Central memory CD8-positive, alpha-beta T cell (primary cell): ENCODE measurements at regions not wholly inside any gene's neighbourhood (a gene's known extent, or its start where the extent isn't known, plus 50 kb on each side); places are given as distances from the start of the nearest gene placed in this dataset.
"Not testable (repeated sequence)": the region's sequence is repeated elsewhere in the genome, so short reads cannot be mapped to it uniquely, and the experiment has no call there.

Source experiments
- ATAC-seq: fragments of 150-1000 bp; cut with Tn5 transposase; replicated peaks from 2 replicates; pipeline ENCODE4 v1.10.0; 2022; ENCODE audit warnings: mild to moderate bottlenecking, moderate FRiP score, moderate number of reproducible peaks; ENCODE audit not compliant: poor library complexity, severe bottlenecking; ENCODE audit errors: extremely low read depth
- DNase-seq, 2 donors: peaks; one replicate each; pipeline ENCODE4 v3.0.0; 2021; ENCODE audit warnings: low spot score in 2 of 2
- H3K27ac Mint-ChIP-seq: one replicate; pipeline ENCODE4 v1.8.0; 2022; ENCODE audit warnings: low read depth, mild to moderate bottlenecking, moderate library complexity, mixed read lengths
- H3K27me3 Mint-ChIP-seq: one replicate; pipeline ENCODE4 v1.8.0; 2022; ENCODE audit warnings: mixed read lengths
- H3K36me3 Mint-ChIP-seq: one replicate; pipeline ENCODE4 v1.8.0; 2022; ENCODE audit warnings: mild to moderate bottlenecking, moderate library complexity, mixed read lengths; ENCODE audit not compliant: insufficient read depth
- H3K4me1 Mint-ChIP-seq: one replicate; pipeline ENCODE4 v1.8.0; 2022; ENCODE audit warnings: mixed read lengths
- H3K4me3 Mint-ChIP-seq: one replicate; pipeline ENCODE4 v1.8.0; 2022; ENCODE audit warnings: mild to moderate bottlenecking, moderate library complexity, mixed read lengths
- H3K9me3 Mint-ChIP-seq: one replicate; pipeline ENCODE4 v1.8.0; 2022; ENCODE audit warnings: mixed read lengths

DNA sequence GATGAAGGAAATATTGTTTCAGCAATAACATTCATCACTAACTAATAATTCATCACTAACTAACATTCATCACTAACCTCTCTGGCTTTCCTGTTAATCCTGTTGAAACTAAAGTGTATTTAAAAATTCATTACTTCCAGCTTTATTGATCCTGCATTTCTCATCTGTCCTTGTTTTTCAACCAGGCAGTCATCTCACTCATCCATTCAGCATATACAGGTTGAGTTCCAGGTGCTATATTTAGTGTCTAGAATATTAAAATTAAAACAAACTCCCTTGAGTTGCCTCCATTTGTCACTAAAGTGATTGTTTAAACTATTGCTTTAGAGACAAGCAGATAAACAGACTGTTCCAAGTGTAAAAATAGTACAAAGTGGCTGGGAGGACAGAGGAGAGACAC lies 58.1 kb downstream of the ATXN7L3B start:
- ATAC-seq (no peak), DNase-seq (no peak)
- peaks cover 6% of the 10 kb centered on the region for H3K9me3 Mint-ChIP-seq
- H3K27me3 Mint-ChIP-seq: no peaks in the 10 kb centered on the region
- H3K4me3 Mint-ChIP-seq: no peak overlapping the region
- H3K36me3 Mint-ChIP-seq: no peaks in the 10 kb centered on the region
- no peak overlapping the region for H3K27ac Mint-ChIP-seq
- no peaks in the 10 kb centered on the region for H3K4me1 Mint-ChIP-seq

DNA sequence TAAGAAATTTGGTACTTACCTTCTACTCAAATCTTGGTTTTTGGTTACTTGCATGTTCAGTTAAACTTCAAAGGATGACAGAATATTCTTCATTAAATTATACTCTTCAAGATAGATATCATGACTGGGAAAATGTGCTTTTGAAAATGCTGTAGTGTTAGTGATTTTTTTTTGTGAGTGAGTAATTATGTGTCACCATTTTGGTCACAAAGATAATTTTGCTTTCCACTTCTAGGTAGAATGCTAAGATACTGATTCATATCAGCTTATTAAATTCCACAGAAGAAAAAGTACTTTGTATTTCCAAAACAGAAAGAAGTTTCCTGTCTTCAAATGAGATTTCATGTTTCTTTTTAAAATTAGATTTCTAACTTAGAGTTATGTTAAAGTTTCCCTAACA lies 61.2 kb downstream of the ATXN7L3B start:
- Mint-ChIP-seq H3K27me3 (no peaks in the 10 kb centered on the region), H3K4me1 (no peaks in the 10 kb centered on the region), H3K9me3 (peaks cover 6% of the 10 kb centered on the region), H3K4me3 (no peak overlapping the region), H3K27ac (no peak overlapping the region), H3K36me3 (no peaks in the 10 kb centered on the region)
- DNase-seq (no peak), ATAC-seq (no peak)

DNA sequence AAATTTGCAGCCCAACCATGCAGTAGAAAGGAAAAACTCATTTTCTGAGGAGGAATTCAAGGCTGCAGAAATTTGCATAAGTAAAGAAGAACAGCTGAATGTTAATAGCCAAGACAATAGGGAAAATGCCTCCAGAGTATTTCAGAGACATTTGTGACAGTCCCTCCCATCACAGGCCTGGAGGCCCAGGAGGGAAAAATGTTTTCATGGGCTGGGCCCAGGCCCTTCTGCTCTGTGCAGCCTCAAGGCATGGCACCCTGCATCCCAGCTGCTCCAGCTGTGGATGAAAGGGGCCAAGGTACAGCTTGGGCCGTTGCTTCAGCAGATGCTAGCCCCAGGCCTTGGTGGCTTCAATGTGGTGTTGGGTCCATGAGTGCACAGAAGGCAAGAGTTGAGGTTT lies 62.3 kb downstream of the ATXN7L3B start:
- Mint-ChIP-seq H3K9me3 (peaks cover 6% of the 10 kb centered on the region), H3K36me3 (no peaks in the 10 kb centered on the region)

DNA sequence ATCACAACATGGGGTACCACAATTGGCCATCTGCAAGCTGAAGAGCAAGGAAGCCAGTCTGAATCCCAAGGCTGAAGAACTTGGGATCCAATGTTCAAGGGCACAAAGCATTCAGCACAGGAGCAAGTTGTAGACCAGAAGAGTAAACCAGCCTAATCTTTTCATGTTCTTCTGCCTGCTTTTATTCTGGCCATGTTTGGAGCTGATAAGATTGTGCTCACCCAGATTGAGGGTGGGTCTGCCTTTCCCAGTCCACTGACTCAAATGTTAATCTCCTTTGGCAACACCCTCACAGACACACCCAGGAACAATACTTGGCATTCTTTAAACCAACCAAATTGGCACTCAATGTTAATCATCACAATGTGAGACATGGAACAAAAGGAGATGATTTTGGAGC lies 63.2 kb downstream of the ATXN7L3B start:
- not testable (repeated sequence) for H3K9me3 Mint-ChIP-seq, DNase-seq, H3K4me3 Mint-ChIP-seq, H3K4me1 Mint-ChIP-seq, ATAC-seq, H3K36me3 Mint-ChIP-seq, H3K27me3 Mint-ChIP-seq, H3K27ac Mint-ChIP-seq

More for the DNA sequence above, 62.3 kb downstream of the ATXN7L3B start:
- no peaks in the 10 kb centered on the region for H3K27me3 Mint-ChIP-seq
- H3K27ac Mint-ChIP-seq: no peak overlapping the region
- H3K4me1 Mint-ChIP-seq: no peaks in the 10 kb centered on the region
- H3K4me3 Mint-ChIP-seq: no peak overlapping the region
- DNase-seq (no peak), ATAC-seq (no peak)

DNA sequence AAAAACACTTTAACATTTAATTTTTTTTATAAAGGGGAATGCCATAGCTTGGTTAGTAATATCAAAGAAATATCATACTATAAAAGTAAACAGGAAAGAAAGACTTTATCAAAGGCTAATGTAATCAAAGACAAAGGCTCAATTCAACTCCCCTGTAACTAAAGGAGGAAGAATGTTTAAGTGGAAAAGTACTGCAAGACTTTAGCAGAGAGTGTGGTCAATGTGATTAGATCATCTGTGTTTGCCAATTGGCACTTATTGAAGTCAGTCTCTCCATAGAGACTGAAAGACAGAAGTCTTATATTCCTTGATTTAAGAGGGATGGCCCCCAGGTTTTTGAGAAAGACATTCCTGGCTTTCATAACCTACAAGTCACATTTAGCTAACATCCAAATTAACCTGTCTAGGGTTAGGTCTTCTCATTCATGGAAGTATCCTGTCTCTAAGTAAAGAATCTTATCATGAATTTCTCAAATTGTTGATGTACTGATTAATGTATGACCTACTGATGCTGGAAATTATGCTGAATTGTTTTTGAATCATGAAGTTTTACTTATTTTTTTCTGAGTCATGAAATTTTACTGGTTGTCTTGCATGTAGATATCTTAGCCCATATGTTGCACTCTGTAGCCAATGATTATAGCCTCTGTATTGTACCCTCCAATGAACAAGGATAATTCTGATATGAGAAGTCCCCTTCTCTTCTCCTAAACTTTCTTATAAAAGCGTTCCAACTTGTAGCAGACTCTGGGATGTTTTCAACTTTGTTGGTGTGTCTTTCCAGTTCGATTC lies 65.4 kb downstream of the ATXN7L3B start:
- Mint-ChIP-seq H3K4me3 (no peak overlapping the region), H3K27ac (no peak overlapping the region), H3K4me1 (no peaks in the 10 kb centered on the region), H3K9me3 (peaks cover 6% of the 10 kb centered on the region), H3K36me3 (no peaks in the 10 kb centered on the region), H3K27me3 (no peaks in the 10 kb centered on the region)
- ATAC-seq: no peak
- no peak for DNase-seq

DNA sequence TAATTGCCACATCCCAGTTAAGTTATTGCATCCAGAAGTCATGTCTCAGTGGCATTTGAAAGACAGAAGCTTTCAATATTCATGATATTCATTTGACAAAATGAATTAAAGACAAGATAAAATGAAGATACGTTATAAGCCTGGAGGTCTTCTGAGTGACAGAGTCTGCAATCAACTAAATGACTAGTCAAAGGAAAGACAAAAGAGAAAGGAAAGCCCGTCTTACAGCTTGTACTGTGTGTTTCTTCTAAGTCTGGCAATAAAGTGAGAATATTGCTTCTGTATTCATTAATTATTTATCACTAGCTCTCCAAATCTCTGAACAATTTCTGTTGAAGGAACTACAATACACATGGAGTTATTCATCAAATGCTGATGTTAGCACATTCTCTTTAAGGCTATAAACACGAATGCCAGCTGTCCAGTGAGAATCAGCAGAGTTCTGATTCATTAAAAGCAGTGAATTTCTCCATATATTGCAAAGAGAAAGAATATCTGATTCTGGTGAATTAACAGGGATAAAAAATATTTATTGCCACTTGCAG lies 70.7 kb downstream of the ATXN7L3B start:
- Mint-ChIP-seq H3K4me3 (no peak overlapping the region), H3K27me3 (no peaks in the 10 kb centered on the region), H3K36me3 (no peaks in the 10 kb centered on the region), H3K27ac (no peak overlapping the region), H3K4me1 (no peaks in the 10 kb centered on the region), H3K9me3 (no peaks in the 10 kb centered on the region)
- DNase-seq (no peak), ATAC-seq (no peak)

DNA sequence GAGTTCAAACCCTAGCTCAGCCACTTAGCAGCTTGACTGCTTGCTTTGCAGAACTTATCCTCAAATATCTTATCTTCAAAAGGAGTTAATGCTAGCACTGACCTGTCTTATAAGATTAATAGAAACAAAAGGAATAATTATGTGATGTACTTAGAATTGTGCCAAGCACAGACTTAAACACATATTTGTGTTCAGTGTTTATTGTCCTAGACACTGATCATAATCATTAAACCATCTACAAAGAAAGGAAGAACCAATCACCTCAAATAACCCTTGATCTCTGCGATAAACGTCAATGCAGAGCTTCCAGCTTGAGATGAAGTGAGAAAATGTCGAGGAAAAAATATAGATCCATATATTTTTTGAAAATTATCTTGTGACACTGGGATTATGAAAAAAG lies 73.1 kb downstream of the ATXN7L3B start:
- Mint-ChIP-seq H3K27ac (no peak overlapping the region), H3K27me3 (no peaks in the 10 kb centered on the region), H3K36me3 (no peaks in the 10 kb centered on the region), H3K9me3 (no peaks in the 10 kb centered on the region), H3K4me3 (no peak overlapping the region), H3K4me1 (no peaks in the 10 kb centered on the region)
- no peak for ATAC-seq
- no peak for DNase-seq

DNA sequence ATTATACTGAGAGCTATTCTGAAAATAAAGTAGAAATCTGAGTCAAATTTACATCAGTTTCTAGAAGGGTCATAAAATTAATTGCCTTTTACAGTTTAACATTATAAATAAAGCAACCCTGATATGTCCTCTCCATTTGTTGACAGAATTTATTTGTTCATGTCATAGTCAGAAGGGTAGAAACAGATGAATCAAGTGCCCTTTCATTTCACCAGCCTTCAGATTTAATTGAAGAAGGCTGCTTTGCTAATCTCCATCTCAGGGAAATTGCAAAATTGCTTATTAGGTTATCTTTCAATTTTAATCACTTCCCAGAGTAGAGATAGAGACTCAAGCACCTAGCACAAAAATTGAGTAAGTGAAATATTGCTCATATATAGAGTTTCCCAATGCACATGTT lies 76.8 kb downstream of the ATXN7L3B start:
- H3K4me1 Mint-ChIP-seq: no peaks in the 10 kb centered on the region
- no peak for DNase-seq
- no peak for ATAC-seq
- H3K9me3 Mint-ChIP-seq: no peaks in the 10 kb centered on the region
- no peak overlapping the region for H3K4me3 Mint-ChIP-seq
- no peaks in the 10 kb centered on the region for H3K36me3 Mint-ChIP-seq
- no peaks in the 10 kb centered on the region for H3K27me3 Mint-ChIP-seq
- H3K27ac Mint-ChIP-seq: no peak overlapping the region

DNA sequence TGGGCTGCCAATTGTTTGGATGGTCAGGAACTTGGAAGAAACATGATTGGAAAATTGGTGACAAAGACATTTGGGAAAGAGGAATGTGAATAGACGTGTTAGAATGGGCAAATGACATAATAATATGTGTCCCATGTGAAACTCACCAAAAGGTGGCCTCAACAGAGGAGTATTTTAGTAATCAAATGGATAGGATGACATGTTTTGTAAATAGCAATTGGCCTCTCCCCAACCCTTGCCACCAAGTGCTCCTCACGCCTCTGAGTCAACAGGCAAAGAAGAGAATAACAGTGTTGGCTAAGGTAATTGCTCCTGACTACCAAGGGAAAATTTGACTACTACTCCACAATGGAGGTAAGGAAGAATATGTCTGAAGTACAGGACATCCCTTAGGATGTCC lies 81.4 kb downstream of the ATXN7L3B start:
- Mint-ChIP-seq H3K27ac (no peak overlapping the region), H3K4me3 (no peak overlapping the region), H3K36me3 (no peaks in the 10 kb centered on the region), H3K9me3 (no peaks in the 10 kb centered on the region), H3K27me3 (no peaks in the 10 kb centered on the region), H3K4me1 (no peaks in the 10 kb centered on the region)
- ATAC-seq: no peak
- no peak for DNase-seq

DNA sequence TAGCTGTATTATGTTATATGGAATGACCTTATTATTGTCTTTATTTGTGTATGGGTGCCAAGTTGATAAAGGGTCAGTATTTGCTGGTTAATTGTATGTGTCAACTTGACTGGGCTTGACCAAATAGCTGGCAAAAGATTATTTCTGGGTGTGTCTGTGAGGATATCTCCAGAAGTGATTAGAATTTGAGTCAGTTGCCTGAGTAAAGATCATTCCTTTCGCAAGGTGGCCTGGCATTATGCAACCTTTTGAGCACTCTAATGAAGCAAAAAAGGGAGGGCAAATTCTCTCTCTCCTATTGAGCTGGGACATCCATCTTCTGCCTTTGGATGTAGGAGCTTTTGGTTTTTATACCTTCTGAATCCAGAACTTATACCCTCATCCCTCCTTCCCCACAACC lies 82.2 kb downstream of the ATXN7L3B start:
- Mint-ChIP-seq H3K9me3 (no peaks in the 10 kb centered on the region), H3K4me1 (no peaks in the 10 kb centered on the region), H3K27me3 (no peaks in the 10 kb centered on the region), H3K27ac (no peak overlapping the region), H3K4me3 (no peak overlapping the region), H3K36me3 (no peaks in the 10 kb centered on the region)
- DNase-seq: no peak
- ATAC-seq: no peak

DNA sequence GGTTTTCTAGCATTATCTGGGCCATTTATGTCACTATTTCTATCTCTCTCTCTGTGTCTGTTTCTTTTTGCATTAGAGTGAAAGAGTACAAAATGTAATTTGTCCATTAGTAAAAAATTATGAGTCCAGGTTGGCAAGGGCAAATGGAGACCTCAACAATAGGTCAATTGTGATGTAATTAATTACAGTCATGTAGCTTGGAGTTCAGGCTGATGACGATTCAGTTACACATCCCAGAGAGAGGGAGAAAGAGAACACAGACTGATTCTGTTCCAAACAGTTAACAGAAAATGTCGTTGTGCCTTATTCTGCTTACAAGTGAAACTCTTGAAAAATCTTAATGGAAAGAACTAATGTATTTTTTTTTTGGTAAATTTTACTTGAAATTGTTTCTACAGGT lies 83.3 kb downstream of the ATXN7L3B start:
- Mint-ChIP-seq H3K4me3 (no peak overlapping the region), H3K4me1 (no peaks in the 10 kb centered on the region), H3K27ac (no peak overlapping the region), H3K27me3 (no peaks in the 10 kb centered on the region), H3K9me3 (no peaks in the 10 kb centered on the region), H3K36me3 (no peaks in the 10 kb centered on the region)
- ATAC-seq (no peak), DNase-seq (no peak)

DNA sequence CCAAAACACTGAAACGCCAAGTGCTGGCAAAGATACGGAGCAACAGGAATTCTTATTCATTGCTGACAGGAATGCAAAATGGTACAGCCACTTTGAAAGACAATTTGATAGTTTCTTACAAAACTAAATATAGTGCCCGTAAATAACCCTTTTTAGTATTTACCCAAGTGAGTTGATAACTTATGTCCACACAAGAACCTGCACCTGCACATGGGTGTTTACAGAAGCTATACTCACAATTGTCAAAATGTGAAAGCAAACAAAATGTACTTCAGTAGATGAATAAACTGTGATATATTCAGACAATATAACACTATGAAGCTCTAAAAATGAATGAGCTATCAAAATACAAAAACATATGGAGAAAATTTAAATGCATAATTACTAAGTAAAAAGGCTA lies 86.6 kb downstream of the ATXN7L3B start:
- DNase-seq: no peak
- H3K4me1 Mint-ChIP-seq: no peaks in the 10 kb centered on the region
- no peak for ATAC-seq
- H3K9me3 Mint-ChIP-seq: no peaks in the 10 kb centered on the region
- H3K27ac Mint-ChIP-seq: no peak overlapping the region
- H3K27me3 Mint-ChIP-seq: no peaks in the 10 kb centered on the region
- H3K4me3 Mint-ChIP-seq: no peak overlapping the region
- no peaks in the 10 kb centered on the region for H3K36me3 Mint-ChIP-seq

DNA sequence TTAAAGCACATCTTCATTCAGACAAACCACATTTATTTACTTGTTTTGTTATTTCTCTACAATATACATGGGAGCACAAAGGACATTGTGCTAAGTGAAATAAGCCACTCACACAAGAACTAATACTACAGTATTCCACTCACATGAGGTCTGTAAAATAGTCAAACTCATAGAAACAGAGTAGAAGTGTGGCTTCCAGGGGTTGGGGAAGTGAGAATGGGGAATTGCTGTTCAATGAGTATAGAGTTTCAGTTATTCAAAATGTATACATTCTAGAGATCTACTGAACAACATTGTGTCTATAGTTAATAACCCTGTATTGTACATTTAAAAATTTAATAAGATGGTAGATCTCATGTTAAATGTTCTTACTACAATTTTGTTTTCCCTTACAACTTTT lies 88.8 kb downstream of the ATXN7L3B start:
- no peaks in the 10 kb centered on the region for H3K9me3 Mint-ChIP-seq
- H3K27me3 Mint-ChIP-seq: no peaks in the 10 kb centered on the region
- ATAC-seq (no peak), DNase-seq (no peak)
- no peaks in the 10 kb centered on the region for H3K36me3 Mint-ChIP-seq
- no peaks in the 10 kb centered on the region for H3K4me1 Mint-ChIP-seq
- no peak overlapping the region for H3K4me3 Mint-ChIP-seq
- no peak overlapping the region for H3K27ac Mint-ChIP-seq
